CD4-positive, alpha-beta T cell treated with Interleukin-2 at 100 ng/mL for 4 hours (primary cell): ENCODE measurements at regions not wholly inside any gene's neighbourhood (a gene's known extent, or its start where the extent isn't known, plus 50 kb on each side); places are given as distances from the start of the nearest gene placed in this dataset.
"Not testable (repeated sequence)": the region's sequence is repeated elsewhere in the genome, so short reads cannot be mapped to it uniquely, and the experiment has no call there.

Experiments used
- DNase-seq: peaks from one replicate; pipeline ENCODE4 v3.0.0-alpha.2; 2020; ENCODE audit warnings: low spot score

GRCh38 chr5:131005963-131006684 is 158.9 kb downstream of the HINT1 start:
- no peak for DNase-seq

GRCh38 chr5:131001507-131001906 is 163.5 kb downstream of the HINT1 start:
- DNase-seq: no peak

GRCh38 chr5:131000289-131000688 is 164.8 kb downstream of the HINT1 start:
- DNase-seq: no peak

- not testable (repeated sequence) for DNase-seq
Measured at GRCh38 chr5:130996720-130997119, 168.3 kb downstream of the HINT1 start.

- no peak for DNase-seq
Measured at GRCh38 chr5:130995851-130996250, 169.2 kb downstream of the HINT1 start.

GRCh38 chr5:130995254-130995515 is 169.9 kb downstream of the HINT1 start:
- no peak for DNase-seq

GRCh38 chr5:130994496-130995253 is 170.4 kb downstream of the HINT1 start:
- no peak for DNase-seq

GRCh38 chr5:130992621-130993020 is 172.4 kb downstream of the HINT1 start:
- no peak for DNase-seq

- DNase-seq: no peak
Measured at GRCh38 chr5:130992095-130992494, 173.0 kb downstream of the HINT1 start.

- no peak for DNase-seq
Measured at GRCh38 chr5:130985776-130986175, 179.3 kb downstream of the HINT1 start.

- no peak for DNase-seq
Measured at GRCh38 chr5:130981663-130982062, 183.4 kb downstream of the HINT1 start.

- DNase-seq: no peak
Measured at GRCh38 chr5:130978475-130978874, 186.6 kb downstream of the HINT1 start.

GRCh38 chr5:130976493-130976892 is 188.6 kb downstream of the HINT1 start:
- no peak for DNase-seq

GRCh38 chr5:130975847-130976246 is 189.2 kb downstream of the HINT1 start:
- no peak for DNase-seq

- DNase-seq: no peak
Measured at GRCh38 chr5:130975299-130975698, 189.8 kb downstream of the HINT1 start.

- DNase-seq: no peak
Measured at GRCh38 chr5:130974021-130974683, 190.9 kb downstream of the HINT1 start.

GRCh38 chr5:130966990-130967525 is 198.0 kb downstream of the HINT1 start:
- no peak for DNase-seq

GRCh38 chr5:130965920-130966319 is 199.1 kb downstream of the HINT1 start:
- DNase-seq: no peak

GRCh38 chr5:130965360-130965759 is 199.7 kb downstream of the HINT1 start:
- DNase-seq: no peak

GRCh38 chr5:130964231-130965202 is 200.5 kb downstream of the HINT1 start:
- no peak for DNase-seq

- no peak for DNase-seq
Measured at GRCh38 chr5:130963798-130964197, 201.3 kb downstream of the HINT1 start.

- DNase-seq: no peak
Measured at GRCh38 chr5:130957151-130957550, 207.9 kb downstream of the HINT1 start.
